Ovary (tissue), 3 donors: ENCODE measurements at regions not wholly inside any gene's neighbourhood (a gene's known extent, or its start where the extent isn't known, plus 50 kb on each side); places are given as distances from the start of the nearest gene placed in this dataset.

ENCODE experiments used
- CTCF ChIP-seq, 3 donors: fragments of 450-650 bp in 2 of 3; fragments of 200-600 bp in 1 of 3; IDR thresholded peaks; one replicate each; pipeline versions ENCODE4 v1.5.1 to v1.8.0; 2016 to 2022; ENCODE audit warnings: antibody characterized with exemption in 3 of 3, mild to moderate bottlenecking in 1 of 3
- POLR2A ChIP-seq: fragments of 450-650 bp; IDR thresholded peaks from one replicate; pipeline ENCODE4 v1.6.1; 2017; ENCODE audit warnings: antibody characterized with exemption, mild to moderate bottlenecking, moderate library complexity
- donor health status: DM: no; HTN: no; CAD: no.

GRCh38 chr5:109558952-109559351, 130.8 kb upstream of the MAN2A1 start:
- TF ChIP-seq CTCF (IDR thresholded peaks at IDR 0.05) (no peak), POLR2A (no peak)
